Caki2 (cell line): ENCODE measurements at regions not wholly inside any gene's neighbourhood (a gene's known extent, or its start where the extent isn't known, plus 50 kb on each side); places are given as distances from the start of the nearest gene placed in this dataset.
"Not testable (repeated sequence)": the region's sequence is repeated elsewhere in the genome, so short reads cannot be mapped to it uniquely, and the experiment has no call there.

ENCODE experiments used
- DNase-seq: peaks from one replicate; pipeline ENCODE4 v3.0.0-alpha.2; 2015; ENCODE audit warnings: low read depth
- in situ Hi-C: cut with HindIII; loops from 2 replicates; pipeline ENCODE4 v1.10.0; 2016; ENCODE audit warnings: low sequenced_read_pairs, low pct_unique_long_range_greater_than_20kb, mixed read lengths

DNA sequence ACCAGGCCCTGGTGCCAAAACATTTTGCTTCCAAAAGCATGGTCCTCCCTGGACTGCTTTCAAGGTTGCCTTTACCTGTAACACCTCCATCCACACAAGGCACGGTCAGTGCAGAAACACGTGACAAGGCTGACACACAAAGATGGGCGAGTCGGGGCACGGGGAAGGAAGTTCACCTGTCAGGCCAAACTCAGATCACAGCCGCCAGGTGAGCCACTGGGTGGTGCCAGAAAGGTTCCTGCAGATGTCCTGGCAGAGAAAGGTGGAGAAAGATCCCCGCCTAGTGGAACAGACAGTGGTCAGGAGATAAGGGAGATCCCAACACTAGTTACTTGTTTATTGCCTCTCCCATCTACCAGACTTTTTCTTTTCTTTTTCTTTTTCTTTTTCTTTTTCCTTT lies 155.3 kb downstream of the AIPL1 start:
- peak; percentile 27 for DNase-seq
- in situ Hi-C loops: no loop called here

DNA sequence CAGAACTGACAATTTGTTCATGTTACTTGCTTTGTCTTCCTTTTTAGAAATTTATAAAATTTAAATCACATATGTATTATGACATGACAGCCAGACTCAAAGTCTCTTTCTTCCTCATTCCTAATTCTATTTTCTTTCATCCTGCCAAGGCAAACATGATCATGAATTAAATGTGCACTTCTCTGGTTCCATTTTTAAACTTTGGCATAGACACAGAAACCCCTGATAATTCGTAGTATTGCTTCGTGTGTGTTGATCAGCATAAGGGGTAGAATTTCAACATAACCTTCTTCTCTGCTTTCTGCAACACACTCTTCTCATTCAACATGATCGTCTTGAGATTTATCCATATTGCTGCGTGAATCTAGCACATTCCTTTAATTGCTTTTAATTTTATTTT lies 156.5 kb downstream of the AIPL1 start:
- no peak for DNase-seq
- in situ Hi-C loops: no loop called here

DNA sequence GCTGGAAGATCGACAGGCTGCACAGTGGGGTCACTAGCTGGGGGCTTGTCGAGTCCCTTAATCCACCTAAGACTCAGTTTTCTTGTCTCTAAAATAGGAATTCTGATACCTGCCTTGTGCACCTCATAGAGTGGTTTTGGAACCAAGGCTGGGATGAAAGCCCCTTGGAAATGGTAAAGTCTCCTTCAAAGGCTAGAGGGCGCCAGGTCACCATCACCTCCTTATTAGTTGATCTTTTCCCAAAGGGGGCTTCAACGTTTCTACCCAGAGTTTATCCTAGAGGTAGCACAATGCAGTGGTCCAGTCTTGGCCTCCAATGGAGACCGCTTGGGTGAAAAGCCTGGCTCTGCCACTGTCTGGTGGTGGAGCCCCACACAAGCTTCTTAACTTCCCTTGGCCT lies 158.2 kb downstream of the AIPL1 start:
- no peak for DNase-seq
- in situ Hi-C loops: no loop called here

DNA sequence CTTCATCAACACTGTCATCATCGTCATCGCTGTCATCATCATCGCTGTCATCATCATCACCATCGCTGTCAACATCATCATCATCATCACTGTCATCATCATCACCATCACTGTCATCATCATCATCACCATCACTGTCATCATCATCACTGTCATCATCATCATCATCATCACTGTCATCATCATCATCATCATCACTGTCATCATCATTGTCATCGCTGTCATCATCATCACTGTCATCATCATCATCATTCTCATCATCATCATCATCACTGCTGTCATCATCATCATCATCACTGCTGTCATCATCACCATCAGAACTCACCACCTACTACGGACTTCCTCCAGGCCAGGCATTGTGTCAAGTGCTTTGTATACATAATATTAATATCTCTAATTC lies 160.6 kb downstream of the AIPL1 start:
- in situ Hi-C loops: no loop called here
- DNase-seq: no peak

DNA sequence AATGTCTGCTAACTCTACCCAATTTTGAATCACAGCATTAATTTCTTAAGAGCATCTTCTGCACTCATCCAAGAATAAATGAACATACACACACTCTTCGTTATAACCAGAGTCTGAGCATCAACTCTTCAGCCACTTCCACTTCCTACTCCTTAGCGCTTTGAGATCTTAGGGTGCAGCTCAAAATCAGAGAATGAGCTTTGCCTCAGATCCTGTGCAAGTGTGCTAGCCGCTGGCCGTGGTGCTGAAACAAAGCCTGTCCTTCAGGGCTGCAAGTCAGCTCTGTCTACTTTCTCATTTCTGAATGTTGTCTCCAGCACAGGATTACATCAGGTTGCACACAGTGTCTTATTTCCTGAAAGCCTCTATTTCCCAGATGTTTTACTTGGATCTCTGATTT lies 165.4 kb downstream of the AIPL1 start:
- in situ Hi-C loops: no loop called here
- peak; percentile 20 for DNase-seq

DNA sequence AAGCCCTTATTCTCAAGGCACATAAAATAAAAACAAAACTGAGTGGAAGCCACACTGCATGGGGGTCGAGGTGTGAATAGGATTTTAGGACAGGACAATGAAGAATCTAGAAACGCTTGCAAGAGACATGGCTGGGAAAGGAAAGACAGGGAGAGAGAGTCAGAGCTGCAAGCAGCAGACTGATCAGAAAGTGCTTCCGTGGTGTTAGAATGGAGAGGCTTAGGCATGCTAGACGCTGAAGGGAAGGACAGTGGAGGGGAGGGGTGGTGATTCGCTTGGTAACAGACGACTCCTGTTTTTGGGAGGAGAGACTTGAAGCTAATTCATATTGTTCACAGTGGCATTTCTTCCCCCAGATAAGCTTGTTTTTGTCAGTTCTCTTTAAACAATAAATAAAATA lies 173.5 kb downstream of the AIPL1 start:
- in situ Hi-C loops: no loop called here
- DNase-seq: no peak

DNA sequence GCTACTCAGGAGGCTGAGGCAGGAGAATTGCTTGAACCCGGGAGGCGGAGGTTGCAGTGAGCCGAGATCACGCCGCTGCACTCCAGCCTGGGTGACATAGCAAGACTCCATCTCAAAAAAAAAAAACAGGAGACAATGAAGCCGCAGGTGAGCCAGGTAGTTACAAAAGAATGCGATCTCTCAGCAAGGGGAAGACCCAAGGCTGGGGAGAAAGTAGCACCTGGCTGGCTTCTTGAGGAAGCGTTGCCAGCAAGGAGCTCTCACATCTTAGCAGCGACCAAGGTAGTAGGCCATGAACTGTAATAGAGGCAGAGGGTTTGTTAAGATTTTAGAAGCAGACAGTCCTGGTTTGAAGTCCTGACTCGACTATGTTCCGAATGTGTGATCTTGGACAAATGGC lies 175.0 kb downstream of the AIPL1 start:
- in situ Hi-C loops: no loop called here
- no peak for DNase-seq

DNA sequence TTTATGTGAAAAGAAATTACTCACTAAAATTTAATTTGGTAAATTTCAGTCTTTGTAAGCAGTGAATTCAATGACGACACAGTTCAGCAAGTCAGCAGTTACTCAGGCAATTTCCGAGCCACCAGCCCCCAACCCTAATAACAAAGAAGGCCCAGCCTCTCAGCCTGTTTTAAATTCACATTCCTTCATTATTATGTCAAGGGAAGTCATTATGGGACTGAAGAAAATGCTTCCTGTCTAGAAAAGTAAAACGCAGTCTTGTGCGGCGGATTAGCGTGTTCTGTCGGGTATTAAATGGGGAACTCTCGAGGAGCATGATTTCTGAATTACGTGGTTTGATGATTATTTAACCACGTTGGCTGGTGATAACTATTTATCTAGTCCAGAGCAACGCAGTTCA lies 177.6 kb downstream of the AIPL1 start:
- in situ Hi-C loops: no loop called here
- DNase-seq: peak; percentile 76

DNA sequence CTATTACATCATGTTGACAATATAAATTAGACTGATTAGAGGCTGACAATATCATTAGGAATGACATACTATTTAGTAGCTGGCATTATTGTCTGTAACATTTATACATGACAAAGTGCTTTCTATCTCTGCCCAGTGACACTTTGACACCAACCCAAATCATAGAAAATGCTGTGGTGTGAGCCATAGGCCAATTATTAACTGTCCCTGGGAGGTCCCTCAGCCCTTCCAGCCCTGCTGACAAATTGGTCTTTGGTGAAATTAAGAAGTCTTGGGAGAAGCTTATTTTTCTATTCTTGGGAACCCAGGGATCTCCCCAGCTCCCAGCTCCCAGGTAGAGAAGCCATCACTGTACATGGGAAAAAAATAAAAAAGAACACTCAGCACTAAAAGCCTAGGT lies 179.6 kb downstream of the AIPL1 start:
- in situ Hi-C loops: no loop called here
- peak; percentile 57 for DNase-seq

DNA sequence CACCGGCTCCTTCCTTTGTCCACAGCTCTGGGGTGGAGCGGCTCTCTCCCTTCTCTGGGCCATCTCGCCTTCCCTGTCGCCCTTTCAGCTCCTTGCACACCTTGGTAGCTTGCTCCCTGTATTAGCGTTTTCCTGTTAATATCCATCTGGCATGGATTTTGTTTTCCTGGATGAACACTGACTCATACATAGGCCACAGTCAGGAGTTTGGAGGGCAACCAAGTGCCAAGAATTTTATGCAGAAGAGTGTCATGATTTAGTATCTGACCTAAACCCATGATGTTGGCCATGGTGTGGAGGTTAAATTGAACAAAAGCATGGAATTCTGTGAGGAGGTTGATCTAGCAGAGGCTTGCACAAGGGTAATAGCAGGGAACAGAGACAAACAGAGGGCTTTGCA lies 180.9 kb downstream of the AIPL1 start:
- DNase-seq: peak; percentile 65
- in situ Hi-C loops: no loop called here

DNA sequence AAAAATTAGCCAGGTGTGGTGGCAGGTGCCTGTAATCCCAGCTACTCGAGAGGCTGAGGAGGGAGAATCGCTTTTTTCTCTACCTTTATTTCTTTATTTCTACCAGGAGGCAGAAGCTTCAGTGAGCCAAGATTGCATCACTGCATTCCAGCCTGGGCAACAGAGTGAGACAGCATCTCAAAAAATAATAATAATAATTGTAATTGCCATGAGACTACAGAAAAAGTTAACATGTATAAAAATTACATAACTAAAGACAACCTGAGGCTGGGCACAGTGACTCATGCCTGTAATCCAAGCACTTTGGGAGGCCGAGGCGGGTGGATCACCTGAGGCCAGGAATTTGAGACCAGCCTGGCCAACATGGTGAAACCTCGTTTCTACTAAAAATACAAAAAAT lies 181.5 kb downstream of the WSCD1 start:
- peak; percentile 47 for DNase-seq
- in situ Hi-C loops: not testable (repeated sequence)

DNA sequence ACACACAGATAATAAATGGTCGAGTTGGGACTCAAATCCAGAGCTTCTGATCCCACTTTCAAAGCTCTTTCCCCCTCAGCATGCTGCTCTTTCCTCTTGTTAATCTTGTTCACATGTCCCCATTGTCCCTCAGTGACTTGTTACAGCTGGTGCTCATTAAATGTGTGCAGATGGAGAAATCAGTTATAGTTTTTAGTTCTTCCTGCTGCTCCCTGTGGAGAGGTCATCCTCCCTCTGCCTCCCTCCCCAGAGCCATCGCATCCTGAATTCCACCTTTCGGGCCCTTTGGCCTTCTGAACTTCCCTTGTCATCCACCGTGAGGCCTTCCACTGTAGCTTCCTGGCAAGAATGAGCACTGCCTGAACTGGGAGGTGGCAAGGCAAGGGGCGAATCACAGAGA lies 179.6 kb downstream of the WSCD1 start:
- no peak for DNase-seq
- in situ Hi-C loops: no loop called here

DNA sequence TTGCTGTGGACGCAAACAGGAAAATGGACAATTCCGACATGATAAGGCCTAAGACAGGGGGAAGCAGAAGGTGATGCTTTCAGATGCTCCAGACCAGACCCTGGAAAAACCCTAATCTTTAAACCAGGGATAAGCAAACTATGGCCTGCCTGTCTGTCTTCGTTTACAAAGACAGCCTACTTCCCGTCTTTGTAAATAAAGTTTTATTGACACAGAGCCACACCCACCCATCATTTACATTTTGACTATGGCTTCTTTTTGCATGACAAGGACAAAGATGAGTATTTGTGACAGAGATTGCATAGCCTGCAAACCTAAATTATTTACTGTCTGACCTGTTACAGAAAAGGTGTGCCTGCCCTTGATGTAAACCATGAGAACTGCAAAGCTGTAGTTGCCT lies 177.9 kb downstream of the WSCD1 start:
- DNase-seq: no peak
- in situ Hi-C loops: no loop called here

DNA sequence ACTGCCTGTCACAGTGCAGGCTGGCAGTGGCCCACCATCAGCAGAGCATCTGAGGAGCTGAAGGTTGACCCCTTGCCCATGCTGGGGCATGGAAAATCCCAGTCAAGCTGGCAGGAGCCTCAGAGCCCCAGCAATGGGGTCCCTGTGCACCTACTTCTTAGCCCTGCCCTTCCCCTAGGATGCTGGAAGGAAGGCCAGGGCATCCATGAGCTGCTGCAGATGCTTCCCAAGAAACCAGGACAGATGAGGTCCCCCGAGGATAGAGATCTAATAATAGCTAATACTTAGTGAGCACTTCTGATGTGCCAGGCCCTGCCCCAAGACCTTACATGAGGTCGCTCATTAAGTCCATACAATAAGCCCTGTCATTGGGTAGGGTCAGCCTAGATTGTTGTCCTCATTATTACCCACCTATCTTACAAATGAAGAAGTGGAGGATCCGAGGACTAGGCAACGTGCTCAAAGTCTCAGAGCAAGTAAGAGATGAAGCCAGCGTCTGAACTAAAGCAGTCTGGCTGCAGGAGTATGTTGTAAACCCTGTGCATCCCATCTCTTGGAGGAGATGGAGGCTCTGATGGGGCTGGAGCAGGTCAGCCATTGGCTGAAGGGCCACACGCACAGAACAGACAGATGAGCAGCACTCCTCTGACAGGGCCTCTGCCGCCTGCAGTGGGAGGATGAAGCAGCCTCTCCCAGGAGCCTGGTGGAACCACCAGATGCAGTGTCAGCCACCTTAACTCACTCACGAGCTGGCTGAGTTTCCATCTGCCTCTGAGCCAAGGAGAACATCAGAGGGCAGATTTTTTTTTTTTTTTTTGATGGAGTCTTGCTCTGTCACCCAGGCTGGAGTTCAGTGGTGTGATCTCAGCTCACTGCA lies 175.4 kb downstream of the WSCD1 start:
- in situ Hi-C loops: no loop called here
- no peak for DNase-seq

DNA sequence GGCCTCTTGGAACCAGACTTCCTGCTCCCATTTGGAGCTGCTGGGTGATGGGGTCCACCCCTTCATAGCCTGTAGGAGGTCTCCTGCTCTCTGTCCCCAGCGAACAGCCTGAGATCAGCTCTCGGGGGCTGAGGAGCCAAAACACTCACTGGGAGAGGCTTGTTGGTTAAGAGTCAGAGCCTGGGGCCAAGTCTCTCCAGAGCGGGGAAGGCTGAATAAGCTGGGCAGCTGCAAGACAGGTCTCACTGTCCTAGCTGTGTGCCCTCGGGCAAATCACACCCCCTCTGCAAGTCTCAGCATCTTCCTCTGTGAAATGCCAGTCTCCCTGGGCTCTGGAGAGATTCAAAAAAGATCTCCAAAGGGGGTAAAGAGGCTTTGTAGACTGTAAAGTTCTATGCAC lies 174.6 kb downstream of the WSCD1 start:
- in situ Hi-C loops: no loop called here

DNA sequence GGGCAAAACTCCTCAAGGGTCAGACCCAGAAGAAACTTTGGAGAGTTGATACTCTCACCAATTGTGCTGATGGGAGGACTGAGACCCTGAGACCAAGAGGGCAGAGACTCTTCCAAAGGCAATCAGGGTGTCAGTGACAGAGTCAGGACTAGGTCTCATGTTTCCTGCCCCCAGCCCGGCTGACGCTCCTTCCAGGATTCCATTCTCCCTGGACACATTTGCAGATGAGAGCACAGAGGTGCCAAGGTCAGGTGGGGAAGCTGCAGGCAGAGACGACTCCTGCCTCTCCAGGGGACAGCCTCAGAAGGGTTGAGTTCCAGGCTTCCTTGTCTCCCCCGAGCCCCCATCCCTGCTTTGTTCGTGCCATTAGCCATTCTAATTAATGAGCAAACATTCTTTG lies 174.1 kb downstream of the WSCD1 start:
- in situ Hi-C loops: no loop called here
- no peak for DNase-seq

More for the DNA sequence above, 174.6 kb downstream of the WSCD1 start:
- no peak for DNase-seq

DNA sequence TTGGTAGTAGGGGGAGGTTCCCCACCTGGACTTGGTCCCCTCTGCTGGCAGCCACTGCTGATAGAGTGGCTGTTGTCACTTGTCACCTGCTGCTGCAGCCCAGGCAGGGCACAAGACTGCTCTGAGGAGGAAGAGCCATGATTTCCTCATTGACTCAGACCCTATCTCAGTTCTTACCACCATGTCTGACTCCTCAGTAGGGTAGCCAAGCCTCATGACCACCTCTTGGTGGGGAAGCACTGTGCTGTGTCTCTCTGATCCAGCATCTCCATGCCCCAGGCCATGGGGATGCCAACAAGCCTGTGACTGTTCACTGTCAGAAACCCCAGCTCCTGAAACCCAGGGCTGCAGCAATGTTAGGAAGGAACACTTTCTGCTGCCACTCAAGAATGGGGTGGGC lies 173.0 kb downstream of the WSCD1 start:
- DNase-seq: no peak
- in situ Hi-C loops: no loop called here

DNA sequence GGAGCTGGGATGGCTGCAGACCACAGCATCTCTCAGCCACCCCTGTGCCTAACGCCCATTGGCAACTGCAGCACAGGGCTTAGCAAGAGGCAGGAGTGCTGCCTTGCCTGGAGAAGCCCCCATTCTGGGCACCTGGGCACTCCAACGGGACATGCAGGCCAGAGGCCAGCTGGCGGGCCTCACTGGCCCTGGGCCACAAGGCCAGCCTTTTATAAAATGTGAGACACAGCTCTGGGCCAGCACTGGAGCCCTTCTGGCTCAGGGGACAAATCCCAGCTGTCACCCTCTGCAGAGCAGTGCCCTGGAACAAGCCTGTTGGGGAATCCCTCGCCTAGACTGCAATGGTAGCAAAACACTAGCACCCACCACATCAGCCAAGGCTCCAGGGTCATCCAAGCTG lies 171.8 kb downstream of the WSCD1 start:
- no peak for DNase-seq
- in situ Hi-C loops: no loop called here

DNA sequence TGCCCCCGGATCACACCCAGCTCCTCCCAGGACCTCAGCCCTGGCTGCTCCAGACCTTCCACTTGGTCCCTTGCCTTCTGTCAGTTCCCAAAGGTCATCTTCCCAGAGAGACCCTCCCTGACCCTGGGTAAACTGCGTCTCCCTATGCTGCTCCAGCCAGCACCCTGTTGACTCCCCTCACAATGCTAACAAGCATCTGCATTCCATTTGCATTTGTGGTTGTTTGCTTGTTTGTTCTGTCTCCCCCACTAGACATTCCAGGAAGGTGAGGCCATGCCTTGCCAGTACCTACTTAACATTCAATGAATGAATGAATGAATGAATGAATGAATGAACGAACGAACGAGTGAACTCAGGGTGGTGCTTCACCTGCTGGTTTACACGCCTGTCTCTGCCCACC lies 171.2 kb downstream of the WSCD1 start:
- in situ Hi-C loops: no loop called here
- no peak for DNase-seq

DNA sequence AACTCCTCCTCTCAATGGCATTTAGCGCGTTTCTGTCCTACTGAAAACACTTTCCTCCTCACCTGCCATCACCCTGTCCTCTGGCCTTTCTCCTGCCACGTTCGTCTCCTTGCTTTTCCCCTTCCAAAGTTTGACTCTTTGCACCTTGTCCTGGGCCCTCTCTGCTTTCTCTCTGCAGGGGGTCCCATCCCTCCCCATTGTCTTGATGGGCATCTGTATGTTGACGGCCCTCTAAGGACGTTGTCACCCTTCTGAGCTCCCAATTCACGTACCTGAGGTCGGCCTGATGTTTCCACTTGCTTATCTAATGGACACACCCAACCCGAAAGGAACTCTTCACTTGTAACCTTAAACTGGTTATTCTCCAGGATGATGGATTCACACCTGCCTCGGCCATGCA lies 170.4 kb downstream of the WSCD1 start:
- in situ Hi-C loops: no loop called here
- no peak for DNase-seq
